HCT116 (cell line): ENCODE measurements at regions not wholly inside any gene's neighbourhood (a gene's known extent, or its start where the extent isn't known, plus 50 kb on each side); places are given as distances from the start of the nearest gene placed in this dataset.

Experiments
- ATAC-seq: fragments of 200-7000 bp; cut with Tn5 transposase; 2 replicates; pipeline ENCODE4 v1.9.1; 2020; ENCODE audit warnings: mild to moderate bottlenecking, moderate library complexity
- BruUV-seq: library from RNA; stranded (reverse); fragments of 400-500 nt; replicated peaks from 2 replicates; lab custom pipeline; 2021; lab: Mats Ljungman, UMichigan
- CTCF ChIA-PET: fragments of 300-600 bp; sonication (Branson Sonifier 250); formaldehyde crosslinking; loops from one replicate; lab custom pipeline; 2021; ENCODE audit warnings: antibody characterized with exemption; lab: Charles Lee
- POLR2A ChIA-PET: fragments of 300-600, 350-600 bp; sonication (Branson Sonifier 250); formaldehyde crosslinking; loops from one replicate; lab custom pipeline; 2021; ENCODE audit warnings: antibody characterized with exemption; lab: Charles Lee
- RAD21 ChIA-PET, 2 experiments: fragments of 300-600 bp; sonication (Branson Sonifier 250); formaldehyde crosslinking; loops; one replicate each; lab custom pipeline; 2023; ENCODE audit warnings: low total read pairs in 2 of 2; ENCODE audit not compliant: uncharacterized antibody in 2 of 2, unreplicated experiment in 2 of 2, low non-redundant PET in 1 of 2; lab: Charles Lee
- DNase-seq: peaks from one replicate; pipeline ENCODE4 v3.0.0-alpha.2; 2010; ENCODE audit warnings: low read depth, low spot score
- H2AFZ ChIP-seq: fragments of 200-600 bp; shearing (Covaris generic), sonication (generic); 2 replicates; pipeline ENCODE4 v1.6.1; 2017; ENCODE audit warnings: low read depth, mixed run types, mixed read lengths, antibody characterized with exemption, low read length; ENCODE audit not compliant: poor library complexity, severe bottlenecking
- H3K27ac ChIP-seq: 2 replicates; pipeline ENCODE4 v1.5.1; 2012; ENCODE audit warnings: low read depth, low read length
- H3K27me3 ChIP-seq: fragments of 200-600 bp; sonication (generic); 2 replicates; pipeline ENCODE4 v1.6.1; 2016; ENCODE audit warnings: mixed run types, low read length, mixed read lengths; ENCODE audit not compliant: insufficient read depth
- H3K36me3 ChIP-seq, 2 experiments: fragments of 200-500 bp in 1 of 2; fragments of 200-600 bp in 1 of 2; sonication (Bioruptor generic) in 1 of 2; sonication (generic) in 1 of 2; 2 replicates each; pipeline versions ENCODE4 v1.5.1 to v1.6.1; 2014 to 2016; ENCODE audit warnings: low read length in 2 of 2, inconsistent platforms in 1 of 2, mixed read lengths in 1 of 2, mixed run types in 1 of 2; ENCODE audit not compliant: insufficient read depth in 2 of 2, control insufficient read depth in 1 of 2
- H3K4me1 ChIP-seq, 2 experiments: fragments of 200-600 bp in 1 of 2; sonication (generic) in 1 of 2; 2 replicates each; pipeline versions ENCODE4 v1.5.1 to v1.6.1; 2012 to 2017; ENCODE audit warnings: low read length in 2 of 2, inconsistent platforms in 1 of 2, mild to moderate bottlenecking in 1 of 2, mixed read lengths in 1 of 2, mixed run types in 1 of 2, moderate library complexity in 1 of 2; ENCODE audit not compliant: insufficient read depth in 2 of 2, control insufficient read depth in 1 of 2
- H3K4me2 ChIP-seq: fragments of 200-600 bp; sonication (generic); 2 replicates; pipeline ENCODE4 v1.6.1; 2017; ENCODE audit warnings: mixed run types, low read length, mixed read lengths
- H3K4me3 ChIP-seq, 2 experiments: fragments of 200-600 bp in 1 of 2; sonication (generic) in 1 of 2; replicated peaks in 1 of 2; 2 replicates each; pipeline ENCODE4 v1.5.1; 2011 to 2016; ENCODE audit warnings: low read length in 2 of 2, control low read depth in 1 of 2, low read depth in 1 of 2, mild to moderate bottlenecking in 1 of 2, mixed read lengths in 1 of 2, mixed run types in 1 of 2
- H3K79me2 ChIP-seq: fragments of 200-600 bp; sonication (generic); 2 replicates; pipeline ENCODE4 v1.6.1; 2017; ENCODE audit warnings: mild to moderate bottlenecking, mixed run types, low read length, moderate library complexity, mixed read lengths; ENCODE audit not compliant: insufficient read depth
- H3K9ac ChIP-seq: fragments of 200-600 bp; sonication (generic); 2 replicates; pipeline ENCODE4 v1.6.1; 2016; ENCODE audit warnings: low read length, mixed read lengths
- H3K9me2 ChIP-seq: fragments of 200-600 bp; sonication (generic), shearing (Covaris generic); 2 replicates; pipeline ENCODE4 v1.6.1; 2017; ENCODE audit warnings: mixed run types, mild to moderate bottlenecking, moderate library complexity; ENCODE audit not compliant: insufficient read depth
- H3K9me3 ChIP-seq, 2 experiments: fragments of 200-500 bp in 1 of 2; fragments of 200-600 bp in 1 of 2; sonication (Bioruptor generic) in 1 of 2; sonication (generic) in 1 of 2; 2 replicates each; pipeline ENCODE4 v1.6.1; 2014 to 2017; ENCODE audit warnings: low read length in 2 of 2, mixed read lengths in 2 of 2, inconsistent platforms in 1 of 2, low read depth in 1 of 2, mild to moderate bottlenecking in 1 of 2, mixed run types in 1 of 2, moderate library complexity in 1 of 2; ENCODE audit not compliant: control insufficient read depth in 1 of 2, insufficient read depth in 1 of 2
- H4K20me1 ChIP-seq: fragments of 200-600 bp; sonication (generic), shearing (Covaris generic); 2 replicates; pipeline ENCODE4 v1.6.1; 2017; ENCODE audit warnings: mixed run types, mild to moderate bottlenecking, moderate library complexity; ENCODE audit not compliant: insufficient read depth
- CBX3 ChIP-seq: IDR thresholded peaks from 2 replicates; pipeline ENCODE4 v1.6.1; 2012; ENCODE audit warnings: low read depth
- CEBPB ChIP-seq: IDR thresholded peaks from 2 replicates; pipeline ENCODE4 v1.6.1; 2012; ENCODE audit warnings: low read depth
- EGR1 ChIP-seq: IDR thresholded peaks from 2 replicates; pipeline ENCODE4 v1.6.1; 2012; ENCODE audit warnings: low read depth
- ELF1 ChIP-seq: IDR thresholded peaks from 2 replicates; pipeline ENCODE4 v1.6.1; 2012; ENCODE audit warnings: low read depth, borderline replicate concordance
- EZH2 ChIP-seq: fragments of 200-600 bp; sonication (generic); IDR thresholded peaks from 2 replicates; pipeline ENCODE4 v1.6.1; 2017; ENCODE audit warnings: antibody characterized with exemption, mixed run types
- JUND ChIP-seq: IDR thresholded peaks from 2 replicates; pipeline ENCODE4 v1.6.1; 2012
- POLR2A ChIP-seq: IDR thresholded peaks from 2 replicates; pipeline ENCODE4 v1.7.0; 2011; ENCODE audit warnings: borderline replicate concordance; ENCODE audit not compliant: insufficient read depth, insufficient read length; ENCODE audit errors: extremely low read depth
- RAD21 ChIP-seq: IDR thresholded peaks from 2 replicates; pipeline ENCODE4 v1.6.1; 2012; ENCODE audit warnings: low read depth, mild to moderate bottlenecking
- SRF ChIP-seq: IDR thresholded peaks from 2 replicates; pipeline ENCODE4 v1.6.1; 2012; ENCODE audit warnings: low read depth
- TCF7L2 ChIP-seq: IDR thresholded peaks from 2 replicates; pipeline ENCODE4 v1.7.0; 2011; ENCODE audit warnings: borderline replicate concordance, inconsistent platforms; ENCODE audit not compliant: insufficient read depth, insufficient read length; ENCODE audit errors: extremely low read depth
- YY1 ChIP-seq: IDR thresholded peaks from 2 replicates; pipeline ENCODE4 v1.6.1; 2011; ENCODE audit warnings: low read length, low read depth, moderate library complexity, mild to moderate bottlenecking; ENCODE audit not compliant: insufficient replicate concordance; ENCODE audit errors: extremely low read depth
- ZNF274 ChIP-seq: fragments of 200-500 bp; sonication (Bioruptor generic); IDR thresholded peaks from 2 replicates; pipeline ENCODE4 v1.6.1; 2014; ENCODE audit warnings: mild to moderate bottlenecking, low read depth, low read length, inconsistent platforms
- intact Hi-C: fragments of 100-400 bp; cut with micrococcal nuclease; formaldehyde crosslinking; loops from 2 replicates; pipeline ENCODE4 v1.10.0; 2022
- TF ChIP-seq, protein P1 (sequence below): IDR thresholded peaks from 2 replicates; pipeline ENCODE4 v1.6.1; 2012; ENCODE audit warnings: low read depth
- TF ChIP-seq, protein P2 (sequence below), 3 experiments: fragments of 200-600 bp in 1 of 3; sonication (generic) in 1 of 3; IDR thresholded peaks in 2 of 3; conservative IDR thresholded peaks in 1 of 3; 2 replicates each; pipeline ENCODE4 v1.5.1; 2012 to 2017; ENCODE audit warnings: low read depth in 2 of 3, low read length in 2 of 3, antibody characterized with exemption in 1 of 3, borderline replicate concordance in 1 of 3, control low read depth in 1 of 3, mild to moderate bottlenecking in 1 of 3, mixed read lengths in 1 of 3, mixed run types in 1 of 3, moderate library complexity in 1 of 3; ENCODE audit not compliant: insufficient read depth in 1 of 3

DNA sequence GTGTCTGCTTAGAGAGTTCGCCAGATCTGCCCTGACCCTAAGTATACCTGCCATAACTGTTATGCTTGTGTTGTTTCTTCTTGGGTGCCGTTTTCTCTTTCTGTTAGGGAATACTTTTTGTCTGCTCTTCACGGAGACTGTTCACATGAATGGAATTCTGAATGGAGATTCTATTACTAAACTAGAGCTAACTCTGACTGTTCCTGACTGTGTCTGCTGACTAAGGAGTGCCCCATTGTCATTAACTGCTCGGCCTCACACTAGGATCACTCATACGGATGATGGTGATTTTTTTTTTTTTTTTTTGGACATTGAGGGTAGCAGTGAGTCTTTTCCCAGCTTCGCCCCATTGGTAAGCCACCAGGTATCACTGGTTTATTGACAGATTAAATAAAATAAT, 104.8 kb upstream of the SLC8A1 start:
- intact Hi-C loops, result no loop called here
- CTCF ChIA-PET, result interaction anchor here (0.6 to 1.1 kb wide), 3 partner anchors 10 to 643 kb away, joined by 3 to 4 read pairs (median 3); no protein-coding TSS in a partner anchor
- H3K36me3 ChIP-seq, result no peaks in the 10 kb centered on the region

DNA sequence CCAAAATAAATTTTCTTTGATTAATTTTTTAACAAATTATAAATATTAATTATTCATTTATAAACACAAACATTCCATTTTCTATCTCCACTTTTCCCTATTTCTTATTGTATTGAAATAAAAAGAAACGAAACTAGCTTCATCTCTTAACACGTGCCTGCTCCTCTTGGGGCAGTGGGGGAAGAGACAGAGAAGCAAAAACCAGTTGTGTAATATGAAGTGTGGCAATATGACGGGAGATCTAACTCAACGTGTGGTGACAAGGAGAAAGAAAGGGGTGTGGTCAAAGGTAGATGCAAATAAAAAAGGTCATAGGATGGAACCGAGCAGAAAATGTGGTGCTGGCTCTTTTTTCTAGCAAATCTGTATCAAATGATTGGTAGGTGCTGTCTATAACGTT, 106.9 kb upstream of the SLC8A1 start:
- POLR2A ChIA-PET, result no interaction called here
- no peak overlapping the region for H3K4me2 ChIP-seq
- no peak overlapping the region for H3K4me3 ChIP-seq
- no peak overlapping the region for H3K9ac ChIP-seq
- no peaks in the 10 kb centered on the region for H4K20me1 ChIP-seq
- RAD21 ChIA-PET, result no interaction called here
- ATAC-seq, result no peak
- H3K79me2 ChIP-seq, result no peaks in the 10 kb centered on the region
- no TSS peak for BruUV-seq
- intact Hi-C loops, result no loop called here
- H3K27me3 ChIP-seq, result peaks cover 8% of the 10 kb centered on the region; the same call in 1 of the 2 replicates
- H3K9me3 ChIP-seq, result no peaks in the 10 kb centered on the region
- H3K27ac ChIP-seq, result no peak overlapping the region
- H2AFZ ChIP-seq, result no peak overlapping the region
- H3K36me3 ChIP-seq, result no peaks in the 10 kb centered on the region
- no peaks in the 10 kb centered on the region for H3K4me1 ChIP-seq
- no peaks in the 10 kb centered on the region for H3K9me2 ChIP-seq
- DNase-seq, result no peak
- CTCF ChIA-PET, result no interaction called here
- TF ChIP-seq YY1, result no peak
- no peak for TF ChIP-seq CBX3
- TF ChIP-seq, protein P1, sequence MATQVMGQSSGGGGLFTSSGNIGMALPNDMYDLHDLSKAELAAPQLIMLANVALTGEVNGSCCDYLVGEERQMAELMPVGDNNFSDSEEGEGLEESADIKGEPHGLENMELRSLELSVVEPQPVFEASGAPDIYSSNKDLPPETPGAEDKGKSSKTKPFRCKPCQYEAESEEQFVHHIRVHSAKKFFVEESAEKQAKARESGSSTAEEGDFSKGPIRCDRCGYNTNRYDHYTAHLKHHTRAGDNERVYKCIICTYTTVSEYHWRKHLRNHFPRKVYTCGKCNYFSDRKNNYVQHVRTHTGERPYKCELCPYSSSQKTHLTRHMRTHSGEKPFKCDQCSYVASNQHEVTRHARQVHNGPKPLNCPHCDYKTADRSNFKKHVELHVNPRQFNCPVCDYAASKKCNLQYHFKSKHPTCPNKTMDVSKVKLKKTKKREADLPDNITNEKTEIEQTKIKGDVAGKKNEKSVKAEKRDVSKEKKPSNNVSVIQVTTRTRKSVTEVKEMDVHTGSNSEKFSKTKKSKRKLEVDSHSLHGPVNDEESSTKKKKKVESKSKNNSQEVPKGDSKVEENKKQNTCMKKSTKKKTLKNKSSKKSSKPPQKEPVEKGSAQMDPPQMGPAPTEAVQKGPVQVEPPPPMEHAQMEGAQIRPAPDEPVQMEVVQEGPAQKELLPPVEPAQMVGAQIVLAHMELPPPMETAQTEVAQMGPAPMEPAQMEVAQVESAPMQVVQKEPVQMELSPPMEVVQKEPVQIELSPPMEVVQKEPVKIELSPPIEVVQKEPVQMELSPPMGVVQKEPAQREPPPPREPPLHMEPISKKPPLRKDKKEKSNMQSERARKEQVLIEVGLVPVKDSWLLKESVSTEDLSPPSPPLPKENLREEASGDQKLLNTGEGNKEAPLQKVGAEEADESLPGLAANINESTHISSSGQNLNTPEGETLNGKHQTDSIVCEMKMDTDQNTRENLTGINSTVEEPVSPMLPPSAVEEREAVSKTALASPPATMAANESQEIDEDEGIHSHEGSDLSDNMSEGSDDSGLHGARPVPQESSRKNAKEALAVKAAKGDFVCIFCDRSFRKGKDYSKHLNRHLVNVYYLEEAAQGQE, result no peak
- TF ChIP-seq, protein P2, sequence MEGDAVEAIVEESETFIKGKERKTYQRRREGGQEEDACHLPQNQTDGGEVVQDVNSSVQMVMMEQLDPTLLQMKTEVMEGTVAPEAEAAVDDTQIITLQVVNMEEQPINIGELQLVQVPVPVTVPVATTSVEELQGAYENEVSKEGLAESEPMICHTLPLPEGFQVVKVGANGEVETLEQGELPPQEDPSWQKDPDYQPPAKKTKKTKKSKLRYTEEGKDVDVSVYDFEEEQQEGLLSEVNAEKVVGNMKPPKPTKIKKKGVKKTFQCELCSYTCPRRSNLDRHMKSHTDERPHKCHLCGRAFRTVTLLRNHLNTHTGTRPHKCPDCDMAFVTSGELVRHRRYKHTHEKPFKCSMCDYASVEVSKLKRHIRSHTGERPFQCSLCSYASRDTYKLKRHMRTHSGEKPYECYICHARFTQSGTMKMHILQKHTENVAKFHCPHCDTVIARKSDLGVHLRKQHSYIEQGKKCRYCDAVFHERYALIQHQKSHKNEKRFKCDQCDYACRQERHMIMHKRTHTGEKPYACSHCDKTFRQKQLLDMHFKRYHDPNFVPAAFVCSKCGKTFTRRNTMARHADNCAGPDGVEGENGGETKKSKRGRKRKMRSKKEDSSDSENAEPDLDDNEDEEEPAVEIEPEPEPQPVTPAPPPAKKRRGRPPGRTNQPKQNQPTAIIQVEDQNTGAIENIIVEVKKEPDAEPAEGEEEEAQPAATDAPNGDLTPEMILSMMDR (IDR thresholded peaks at IDR 0.05 in 2 of 3, conservative IDR thresholded peaks at IDR 0.05 in 1 of 3; ENCODE audit: borderline replicate concordance in 1 of 3, insufficient read depth in 1 of 3, low read depth in 2 of 3, low read length in 2 of 3), result no peak
- TF ChIP-seq SRF, result no peak
- no peak for TF ChIP-seq ELF1
- TF ChIP-seq ZNF274, result no peak
- no peak for TF ChIP-seq TCF7L2
- no peak for TF ChIP-seq RAD21
- TF ChIP-seq CEBPB, result no peak

More for the DNA sequence above, 104.8 kb upstream of the SLC8A1 start:
- Histone ChIP-seq H3K4me3 (no peak overlapping the region), H3K9me2 (no peaks in the 10 kb centered on the region), H3K4me2 (no peak overlapping the region), H2AFZ (no peak overlapping the region), H3K79me2 (no peaks in the 10 kb centered on the region), H3K9ac (no peak overlapping the region), H3K9me3 (no peaks in the 10 kb centered on the region), H3K27me3 (peaks cover 13% of the 10 kb centered on the region), H3K4me1 (no peaks in the 10 kb centered on the region), H4K20me1 (no peaks in the 10 kb centered on the region), H3K27ac (no peak overlapping the region)
- POLR2A ChIA-PET, result no interaction called here
- TF ChIP-seq POLR2A, result no peak
- no peak for TF ChIP-seq EGR1
- no peak for TF ChIP-seq JUND
- TF ChIP-seq EZH2, result no peak
- no peak for TF ChIP-seq SRF
- TF ChIP-seq CBX3, result no peak
- BruUV-seq, result no TSS peak
- RAD21 ChIA-PET, result no interaction called here
- DNase-seq, result no peak
- ATAC-seq, result no peak
